ENCODE measurements at regions not wholly inside any gene's neighbourhood (a gene's known extent, or its start where the extent isn't known, plus 50 kb on each side); places are given as distances from the start of the nearest gene placed in this dataset.

DNA sequence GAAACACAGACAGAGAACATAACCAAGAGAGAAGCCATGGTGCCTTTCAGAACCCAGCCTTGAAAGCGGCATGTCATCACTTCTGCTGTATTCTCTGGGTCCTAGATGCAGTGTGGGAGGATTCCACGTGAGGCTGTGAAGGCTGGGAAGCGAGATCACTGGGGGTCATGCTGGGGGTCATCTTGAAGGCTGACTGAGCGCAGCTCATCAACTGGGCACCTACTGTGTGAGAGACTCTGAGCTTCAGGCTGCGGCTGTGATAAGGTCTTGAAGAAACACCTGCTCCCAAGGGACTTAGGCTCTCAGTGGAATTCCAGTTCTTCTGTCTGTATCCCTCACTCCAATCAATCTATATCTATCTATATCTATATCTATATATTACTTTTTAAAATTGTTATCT, 91.8 kb upstream of the KLF13 start:
- no peak for TF ChIP-seq JUN (IDR thresholded peaks at IDR 0.05)
- TF ChIP-seq ESRRA (IDR thresholded peaks at IDR 0.05; ENCODE audit: borderline replicate concordance, low read length) = no peak
- no peak for TF ChIP-seq KDM5A (IDR thresholded peaks at IDR 0.05)
- TF ChIP-seq, protein P1, sequence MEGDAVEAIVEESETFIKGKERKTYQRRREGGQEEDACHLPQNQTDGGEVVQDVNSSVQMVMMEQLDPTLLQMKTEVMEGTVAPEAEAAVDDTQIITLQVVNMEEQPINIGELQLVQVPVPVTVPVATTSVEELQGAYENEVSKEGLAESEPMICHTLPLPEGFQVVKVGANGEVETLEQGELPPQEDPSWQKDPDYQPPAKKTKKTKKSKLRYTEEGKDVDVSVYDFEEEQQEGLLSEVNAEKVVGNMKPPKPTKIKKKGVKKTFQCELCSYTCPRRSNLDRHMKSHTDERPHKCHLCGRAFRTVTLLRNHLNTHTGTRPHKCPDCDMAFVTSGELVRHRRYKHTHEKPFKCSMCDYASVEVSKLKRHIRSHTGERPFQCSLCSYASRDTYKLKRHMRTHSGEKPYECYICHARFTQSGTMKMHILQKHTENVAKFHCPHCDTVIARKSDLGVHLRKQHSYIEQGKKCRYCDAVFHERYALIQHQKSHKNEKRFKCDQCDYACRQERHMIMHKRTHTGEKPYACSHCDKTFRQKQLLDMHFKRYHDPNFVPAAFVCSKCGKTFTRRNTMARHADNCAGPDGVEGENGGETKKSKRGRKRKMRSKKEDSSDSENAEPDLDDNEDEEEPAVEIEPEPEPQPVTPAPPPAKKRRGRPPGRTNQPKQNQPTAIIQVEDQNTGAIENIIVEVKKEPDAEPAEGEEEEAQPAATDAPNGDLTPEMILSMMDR (IDR thresholded peaks at IDR 0.05) = no peak
- no peak for TF ChIP-seq POLR2A (IDR thresholded peaks at IDR 0.05; ENCODE audit: low read length)
- TF ChIP-seq, protein P2, sequence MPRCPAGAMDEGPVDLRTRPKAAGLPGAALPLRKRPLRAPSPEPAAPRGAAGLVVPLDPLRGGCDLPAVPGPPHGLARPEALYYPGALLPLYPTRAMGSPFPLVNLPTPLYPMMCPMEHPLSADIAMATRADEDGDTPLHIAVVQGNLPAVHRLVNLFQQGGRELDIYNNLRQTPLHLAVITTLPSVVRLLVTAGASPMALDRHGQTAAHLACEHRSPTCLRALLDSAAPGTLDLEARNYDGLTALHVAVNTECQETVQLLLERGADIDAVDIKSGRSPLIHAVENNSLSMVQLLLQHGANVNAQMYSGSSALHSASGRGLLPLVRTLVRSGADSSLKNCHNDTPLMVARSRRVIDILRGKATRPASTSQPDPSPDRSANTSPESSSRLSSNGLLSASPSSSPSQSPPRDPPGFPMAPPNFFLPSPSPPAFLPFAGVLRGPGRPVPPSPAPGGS (IDR thresholded peaks at IDR 0.05) = no peak
- TF ChIP-seq KDM1A (IDR thresholded peaks at IDR 0.05; ENCODE audit: low read depth) = no peak
- TF ChIP-seq RAD21 (conservative IDR thresholded peaks at IDR 0.05 in 1 of 2, IDR thresholded peaks at IDR 0.05 in 1 of 2) = no peak
- TF ChIP-seq, protein P3, sequence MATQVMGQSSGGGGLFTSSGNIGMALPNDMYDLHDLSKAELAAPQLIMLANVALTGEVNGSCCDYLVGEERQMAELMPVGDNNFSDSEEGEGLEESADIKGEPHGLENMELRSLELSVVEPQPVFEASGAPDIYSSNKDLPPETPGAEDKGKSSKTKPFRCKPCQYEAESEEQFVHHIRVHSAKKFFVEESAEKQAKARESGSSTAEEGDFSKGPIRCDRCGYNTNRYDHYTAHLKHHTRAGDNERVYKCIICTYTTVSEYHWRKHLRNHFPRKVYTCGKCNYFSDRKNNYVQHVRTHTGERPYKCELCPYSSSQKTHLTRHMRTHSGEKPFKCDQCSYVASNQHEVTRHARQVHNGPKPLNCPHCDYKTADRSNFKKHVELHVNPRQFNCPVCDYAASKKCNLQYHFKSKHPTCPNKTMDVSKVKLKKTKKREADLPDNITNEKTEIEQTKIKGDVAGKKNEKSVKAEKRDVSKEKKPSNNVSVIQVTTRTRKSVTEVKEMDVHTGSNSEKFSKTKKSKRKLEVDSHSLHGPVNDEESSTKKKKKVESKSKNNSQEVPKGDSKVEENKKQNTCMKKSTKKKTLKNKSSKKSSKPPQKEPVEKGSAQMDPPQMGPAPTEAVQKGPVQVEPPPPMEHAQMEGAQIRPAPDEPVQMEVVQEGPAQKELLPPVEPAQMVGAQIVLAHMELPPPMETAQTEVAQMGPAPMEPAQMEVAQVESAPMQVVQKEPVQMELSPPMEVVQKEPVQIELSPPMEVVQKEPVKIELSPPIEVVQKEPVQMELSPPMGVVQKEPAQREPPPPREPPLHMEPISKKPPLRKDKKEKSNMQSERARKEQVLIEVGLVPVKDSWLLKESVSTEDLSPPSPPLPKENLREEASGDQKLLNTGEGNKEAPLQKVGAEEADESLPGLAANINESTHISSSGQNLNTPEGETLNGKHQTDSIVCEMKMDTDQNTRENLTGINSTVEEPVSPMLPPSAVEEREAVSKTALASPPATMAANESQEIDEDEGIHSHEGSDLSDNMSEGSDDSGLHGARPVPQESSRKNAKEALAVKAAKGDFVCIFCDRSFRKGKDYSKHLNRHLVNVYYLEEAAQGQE (IDR thresholded peaks at IDR 0.05) = no peak
- no peak for TF ChIP-seq EP300 (IDR thresholded peaks at IDR 0.05)
- no peak for TF ChIP-seq ZNF302 (CRISPR knock-in tag; IDR thresholded peaks at IDR 0.05)
- TF ChIP-seq BHLHE40 (IDR thresholded peaks at IDR 0.05; ENCODE audit: low read depth, low read length) = no peak
- TF ChIP-seq NFE2L2 (conservative IDR thresholded peaks at IDR 0.05; ENCODE audit: low read length) = no peak
- no peak for TF ChIP-seq GATA3 (IDR thresholded peaks at IDR 0.05; ENCODE audit: borderline replicate concordance)

All from A549 (cell line).